ENCODE measurements at regions not wholly inside any gene's neighbourhood (a gene's known extent, or its start where the extent isn't known, plus 50 kb on each side); places are given as distances from the start of the nearest gene placed in this dataset.
"Not testable (repeated sequence)": the region's sequence is repeated elsewhere in the genome, so short reads cannot be mapped to it uniquely, and the experiment has no call there.

GRCh38 chr4:104128031-104128849, 366.5 kb downstream of the CXXC4 start:
- no peak for FAIRE-seq

GRCh38 chr4:104123021-104123420, 371.7 kb downstream of the CXXC4 start:
- FAIRE-seq, result no peak

- no peak for FAIRE-seq
Observed at GRCh38 chr4:104117776-104118175, 376.9 kb downstream of the CXXC4 start.

- no peak for FAIRE-seq
Observed at GRCh38 chr4:104113850-104114249, 380.8 kb downstream of the CXXC4 start.

GRCh38 chr4:104099141-104099540, 379.4 kb upstream of the TACR3 start:
- no peak for FAIRE-seq

GRCh38 chr4:104093247-104093646, 373.5 kb upstream of the TACR3 start:
- FAIRE-seq, result no peak

GRCh38 chr4:104073229-104073628, 353.4 kb upstream of the TACR3 start:
- no peak for FAIRE-seq

GRCh38 chr4:104066533-104066932, 346.7 kb upstream of the TACR3 start:
- FAIRE-seq, result no peak

- no peak for FAIRE-seq
Observed at GRCh38 chr4:104064646-104065577, 345.1 kb upstream of the TACR3 start.

- no peak for FAIRE-seq
Observed at GRCh38 chr4:104063341-104063740, 343.6 kb upstream of the TACR3 start.

- no peak for FAIRE-seq
Observed at GRCh38 chr4:104044369-104044768, 324.6 kb upstream of the TACR3 start.

- no peak for FAIRE-seq
Observed at GRCh38 chr4:104032896-104033295, 313.1 kb upstream of the TACR3 start.

GRCh38 chr4:104025251-104025650, 305.5 kb upstream of the TACR3 start:
- FAIRE-seq, result no peak

GRCh38 chr4:104022831-104023230, 303.0 kb upstream of the TACR3 start:
- FAIRE-seq, result no peak

GRCh38 chr4:104022226-104022625, 302.4 kb upstream of the TACR3 start:
- FAIRE-seq, result no peak

- FAIRE-seq, result no peak
Observed at GRCh38 chr4:104020641-104021040, 300.9 kb upstream of the TACR3 start.

GRCh38 chr4:104017213-104017612, 297.4 kb upstream of the TACR3 start:
- FAIRE-seq, result no peak

GRCh38 chr4:104015680-104016079, 295.9 kb upstream of the TACR3 start:
- FAIRE-seq, result peak; percentile 97

- no peak for FAIRE-seq
Observed at GRCh38 chr4:104010722-104011121, 290.9 kb upstream of the TACR3 start.

- not testable (repeated sequence) for FAIRE-seq
Observed at GRCh38 chr4:104002318-104002717, 282.5 kb upstream of the TACR3 start.

- FAIRE-seq, result no peak
Observed at GRCh38 chr4:103998756-103999155, 279.0 kb upstream of the TACR3 start.

GRCh38 chr4:103996637-103997036, 276.9 kb upstream of the TACR3 start:
- FAIRE-seq, result no peak

GRCh38 chr4:103996064-103996463, 276.3 kb upstream of the TACR3 start:
- no peak for FAIRE-seq

GRCh38 chr4:103994059-103994458, 274.3 kb upstream of the TACR3 start:
- FAIRE-seq, result peak; percentile 89

Data from A204.1 (cell line).